Activated CD4-positive, alpha-beta T cell treated with anti-CD3 and anti-CD28 coated beads, Interleukin-2, amount 10 ng/mL, durations not matched to agents 7 days and 5 days (primary cell): ENCODE measurements at regions not wholly inside any gene's neighbourhood (a gene's known extent, or its start where the extent isn't known, plus 50 kb on each side); places are given as distances from the start of the nearest gene placed in this dataset.
A peak's percentile ranks its signal among the peaks of the same experiment; 100 is the strongest.

Experiments
- CTCF ChIA-PET: fragments of 350-600 bp; sonication (Branson Sonifier 250); formaldehyde crosslinking; loops from one replicate; lab custom pipeline; 2021; ENCODE audit warnings: antibody characterized with exemption; lab: Charles Lee
- POLR2A ChIA-PET: fragments of 350-600 bp; sonication (Branson Sonifier 250); formaldehyde crosslinking; loops from one replicate; lab custom pipeline; 2021; ENCODE audit warnings: antibody characterized with exemption; lab: Charles Lee
- DNase-seq: peaks from one replicate; pipeline ENCODE4 v3.0.0-alpha.2; 2020
- H3K27ac Mint-ChIP-seq: one replicate; pipeline ENCODE4 v1.8.0; 2021; ENCODE audit warnings: mild to moderate bottlenecking, moderate library complexity, mixed read lengths
- H3K27me3 Mint-ChIP-seq: one replicate; pipeline ENCODE4 v1.8.0; 2021; ENCODE audit warnings: mixed read lengths
- H3K36me3 Mint-ChIP-seq: one replicate; pipeline ENCODE4 v1.8.0; 2021; ENCODE audit warnings: low read depth, mixed read lengths
- H3K4me1 Mint-ChIP-seq: one replicate; pipeline ENCODE4 v1.8.0; 2021; ENCODE audit warnings: mixed read lengths
- H3K4me3 Mint-ChIP-seq: one replicate; pipeline ENCODE4 v1.8.0; 2021; ENCODE audit warnings: mild to moderate bottlenecking, moderate library complexity, mixed read lengths
- H3K9me3 Mint-ChIP-seq: one replicate; pipeline ENCODE4 v1.8.0; 2021; ENCODE audit warnings: mixed read lengths

GRCh38 chr6:26295691-26296555 lies 69.1 kb upstream of the BTN3A2 start:
- Mint-ChIP-seq H3K27me3 (no peaks in the 10 kb centered on the region), H3K36me3 (peaks cover 2% of the 10 kb centered on the region), H3K9me3 (peaks cover 3% of the 10 kb centered on the region), H3K4me1 (peaks cover 19% of the 10 kb centered on the region), H3K27ac (peak overlapping the region; percentile 81), H3K4me3 (peak overlapping the region; percentile 23)
- ChIA-PET CTCF (interaction anchor here (1.5 kb wide), 1 partner anchor 10 kb away, joined by 4 read pairs; a partner anchor contains a TSS), POLR2A (no interaction called here)
- peak; percentile 18 for DNase-seq

GRCh38 chr6:26296556-26296856 lies 68.5 kb upstream of the BTN3A2 start:
- Mint-ChIP-seq H3K4me1 (peaks cover 22% of the 10 kb centered on the region), H3K9me3 (peaks cover 3% of the 10 kb centered on the region), H3K4me3 (no peak overlapping the region), H3K27ac (peak overlapping the region; percentile 42), H3K36me3 (peaks cover 2% of the 10 kb centered on the region), H3K27me3 (no peaks in the 10 kb centered on the region)
- DNase-seq = no peak
- CTCF ChIA-PET = interaction anchor here (0.6 to 1.5 kb wide), 2 partner anchors 11 to 276 kb away, joined by 3 to 4 read pairs; a partner anchor contains a TSS
- POLR2A ChIA-PET = no interaction called here

- ChIA-PET CTCF (interaction anchor here (0.6 to 1.5 kb wide), 2 partner anchors 12 to 275 kb away, joined by 3 to 4 read pairs; a partner anchor contains a TSS), POLR2A (no interaction called here)
These were observed 67.9 kb upstream of the BTN3A2 start for GRCh38 chr6:26296857-26297648.

GRCh38 chr6:26299286-26300042 lies 65.5 kb upstream of the BTN3A2 start:
- no peak overlapping the region for H3K4me3 Mint-ChIP-seq
- H3K36me3 Mint-ChIP-seq = peaks cover 2% of the 10 kb centered on the region
- DNase-seq = no peak
- peaks cover 3% of the 10 kb centered on the region for H3K9me3 Mint-ChIP-seq
- no peaks in the 10 kb centered on the region for H3K27me3 Mint-ChIP-seq
- no peak overlapping the region for H3K27ac Mint-ChIP-seq
- H3K4me1 Mint-ChIP-seq = peaks cover 37% of the 10 kb centered on the region
- POLR2A ChIA-PET = no interaction called here
- CTCF ChIA-PET = interaction anchor here (0.9 to 1.6 kb wide), 3 partner anchors 10 to 24 kb away, joined by 3 to 5 read pairs (median 3); no protein-coding TSS in a partner anchor

More at GRCh38 chr6:26296857-26297648, 67.9 kb upstream of the BTN3A2 start:
- Mint-ChIP-seq H3K4me1 (peaks cover 26% of the 10 kb centered on the region), H3K36me3 (peaks cover 2% of the 10 kb centered on the region), H3K27ac (peak overlapping the region; percentile 42), H3K4me3 (no peak overlapping the region), H3K27me3 (no peaks in the 10 kb centered on the region), H3K9me3 (peaks cover 3% of the 10 kb centered on the region)
- no peak for DNase-seq

GRCh38 chr6:26300043-26300331 lies 65.0 kb upstream of the BTN3A2 start:
- DNase-seq = no peak
- ChIA-PET CTCF (interaction anchor here (0.9 to 1.6 kb wide), 3 partner anchors 10 to 25 kb away, joined by 3 to 5 read pairs (median 3); no protein-coding TSS in a partner anchor), POLR2A (no interaction called here)
- Mint-ChIP-seq H3K4me3 (no peak overlapping the region), H3K9me3 (peaks cover 3% of the 10 kb centered on the region), H3K4me1 (peaks cover 39% of the 10 kb centered on the region), H3K36me3 (peaks cover 2% of the 10 kb centered on the region), H3K27me3 (no peaks in the 10 kb centered on the region), H3K27ac (no peak overlapping the region)

GRCh38 chr6:26300359-26300758 lies 64.6 kb upstream of the BTN3A2 start:
- Mint-ChIP-seq H3K9me3 (peaks cover 3% of the 10 kb centered on the region), H3K4me1 (peaks cover 39% of the 10 kb centered on the region), H3K27ac (no peak overlapping the region), H3K36me3 (peaks cover 2% of the 10 kb centered on the region), H3K27me3 (no peaks in the 10 kb centered on the region), H3K4me3 (no peak overlapping the region)
- POLR2A ChIA-PET = no interaction called here
- no peak for DNase-seq
- CTCF ChIA-PET = interaction anchor here (0.9 to 1.6 kb wide), 3 partner anchors 9 to 25 kb away, joined by 3 to 5 read pairs (median 3); no protein-coding TSS in a partner anchor

GRCh38 chr6:26300828-26301227 lies 64.2 kb upstream of the BTN3A2 start:
- H3K36me3 Mint-ChIP-seq = no peaks in the 10 kb centered on the region
- no peaks in the 10 kb centered on the region for H3K27me3 Mint-ChIP-seq
- H3K4me1 Mint-ChIP-seq = peaks cover 39% of the 10 kb centered on the region
- no peak for DNase-seq
- POLR2A ChIA-PET = interaction anchor here (0.6 kb wide), 1 partner anchor 84 kb away, joined by 3 read pairs; a partner anchor contains a TSS
- no peaks in the 10 kb centered on the region for H3K9me3 Mint-ChIP-seq
- H3K4me3 Mint-ChIP-seq = no peak overlapping the region
- CTCF ChIA-PET = interaction anchor here (0.6 to 1.6 kb wide), 2 partner anchors 13 to 28 kb away, joined by 3 to 5 read pairs; no protein-coding TSS in a partner anchor
- H3K27ac Mint-ChIP-seq = no peak overlapping the region

- Mint-ChIP-seq H3K27me3 (no peaks in the 10 kb centered on the region), H3K36me3 (no peaks in the 10 kb centered on the region), H3K4me1 (peaks cover 37% of the 10 kb centered on the region), H3K9me3 (no peaks in the 10 kb centered on the region), H3K4me3 (no peak overlapping the region), H3K27ac (no peak overlapping the region)
- ChIA-PET POLR2A (no interaction called here), CTCF (no interaction called here)
- DNase-seq = no peak
These were observed 63.4 kb upstream of the BTN3A2 start for GRCh38 chr6:26301638-26302037.

- DNase-seq = no peak
- no peaks in the 10 kb centered on the region for H3K27me3 Mint-ChIP-seq
- no peaks in the 10 kb centered on the region for H3K9me3 Mint-ChIP-seq
- CTCF ChIA-PET = interaction anchor here (0.7 to 1.4 kb wide), 2 partner anchors 19 to 824 kb away, joined by 3 to 4 read pairs; no protein-coding TSS in a partner anchor
- no peak overlapping the region for H3K4me3 Mint-ChIP-seq
- H3K27ac Mint-ChIP-seq = no peak overlapping the region
- H3K4me1 Mint-ChIP-seq = peaks cover 43% of the 10 kb centered on the region
- POLR2A ChIA-PET = interaction anchor here (0.6 kb wide), 1 partner anchor 26 kb away, joined by 3 read pairs; no protein-coding TSS in a partner anchor
- H3K36me3 Mint-ChIP-seq = no peaks in the 10 kb centered on the region
These were observed 61.9 kb upstream of the BTN3A2 start for GRCh38 chr6:26302941-26303559.

- POLR2A ChIA-PET = interaction anchor here (0.5 to 0.6 kb wide), 2 partner anchors 130 to 823 kb away, joined by 3 to 4 read pairs; no protein-coding TSS in a partner anchor
- no peaks in the 10 kb centered on the region for H3K27me3 Mint-ChIP-seq
- no peak for DNase-seq
These were observed 60.7 kb upstream of the BTN3A2 start for GRCh38 chr6:26304213-26304796.

More at GRCh38 chr6:26304213-26304796, 60.7 kb upstream of the BTN3A2 start:
- Mint-ChIP-seq H3K27ac (peak overlapping the region; percentile 94), H3K36me3 (no peaks in the 10 kb centered on the region), H3K4me1 (peaks cover 48% of the 10 kb centered on the region), H3K9me3 (no peaks in the 10 kb centered on the region), H3K4me3 (peak overlapping the region; percentile 77)
- CTCF ChIA-PET = interaction anchor here (0.6 to 1.4 kb wide), 3 partner anchors 18 to 1363 kb away, joined by 3 to 4 read pairs (median 3); no protein-coding TSS in a partner anchor
